ENCODE measurements at regions not wholly inside any gene's neighbourhood (a gene's known extent, or its start where the extent isn't known, plus 50 kb on each side); places are given as distances from the start of the nearest gene placed in this dataset.

- TF ChIP-seq CTCF (IDR thresholded peaks at IDR 0.05; ENCODE audit: low read depth, low read length) (no peak), EZH2phosphoT487 (IDR thresholded peaks at IDR 0.05; ENCODE audit: low read depth) (no peak)
These were observed 643.3 kb downstream of the BCL11A start for GRCh38 chr2:59910166-59910565.

Data from OCI-LY3 (cell line).